HG03432 (cell line): ENCODE measurements at regions not wholly inside any gene's neighbourhood (a gene's known extent, or its start where the extent isn't known, plus 50 kb on each side); places are given as distances from the start of the nearest gene placed in this dataset.

Source experiments
- ATAC-seq: cut with Tn5 transposase; IDR thresholded peaks from one replicate; pipeline ENCODE4 v1.9.1; 2021; ENCODE audit warnings: mild to moderate bottlenecking, moderate library complexity; ENCODE audit not compliant: unreplicated experiment

- ATAC-seq, result no peak
These were observed 648.4 kb upstream of the HTR2C start for GRCh38 chrX:113935518-113935917.

DNA sequence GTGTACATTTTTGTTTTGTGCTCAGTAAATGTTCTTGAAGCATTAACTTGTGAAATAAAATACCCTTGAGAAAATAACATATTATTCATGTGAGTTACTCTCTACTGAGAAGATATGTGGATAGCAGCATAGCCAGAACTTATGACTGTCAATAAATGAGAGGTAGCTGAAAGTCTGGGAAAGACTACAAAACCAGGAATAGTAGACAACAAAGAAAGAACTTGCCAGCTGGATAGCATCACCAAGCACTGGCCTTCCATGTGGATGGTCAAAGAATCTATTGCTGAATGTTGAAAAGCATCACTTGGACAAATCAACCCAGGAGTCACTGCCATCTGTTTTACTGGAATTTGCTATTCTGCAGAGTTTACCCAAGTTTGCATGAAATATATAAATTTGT is 650.0 kb upstream of the HTR2C start:
- no peak for ATAC-seq

GRCh38 chrX:113929004-113929403 is 654.9 kb upstream of the HTR2C start:
- ATAC-seq, result no peak

- peak; percentile 59 for ATAC-seq
These were observed 663.2 kb upstream of the HTR2C start for GRCh38 chrX:113920661-113921060.

GRCh38 chrX:113919387-113919786 is 664.5 kb upstream of the HTR2C start:
- no peak for ATAC-seq

DNA sequence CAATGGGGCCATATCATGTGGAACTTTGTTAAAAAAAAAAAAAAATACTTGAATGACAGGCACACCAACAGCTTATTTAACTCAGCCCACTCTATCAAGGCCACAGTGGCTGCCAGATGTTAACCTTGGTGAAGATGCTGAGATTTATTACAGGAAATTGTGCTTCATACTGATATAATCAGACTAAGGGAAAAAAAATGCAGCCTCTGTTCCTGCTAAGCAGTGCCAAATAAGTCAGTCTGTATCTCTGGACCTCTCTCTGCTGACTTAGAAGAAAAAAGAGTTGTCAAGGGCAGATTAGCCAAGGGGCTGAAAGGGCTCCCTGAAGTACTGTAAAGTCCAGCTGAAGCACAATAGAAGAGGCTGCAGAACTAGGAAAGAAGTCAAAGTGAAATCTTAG is 677.7 kb upstream of the HTR2C start:
- no peak for ATAC-seq

- no peak for ATAC-seq
These were observed 691.0 kb upstream of the HTR2C start for GRCh38 chrX:113892891-113893290.

GRCh38 chrX:113892401-113892800 is 691.5 kb upstream of the HTR2C start:
- ATAC-seq, result no peak

DNA sequence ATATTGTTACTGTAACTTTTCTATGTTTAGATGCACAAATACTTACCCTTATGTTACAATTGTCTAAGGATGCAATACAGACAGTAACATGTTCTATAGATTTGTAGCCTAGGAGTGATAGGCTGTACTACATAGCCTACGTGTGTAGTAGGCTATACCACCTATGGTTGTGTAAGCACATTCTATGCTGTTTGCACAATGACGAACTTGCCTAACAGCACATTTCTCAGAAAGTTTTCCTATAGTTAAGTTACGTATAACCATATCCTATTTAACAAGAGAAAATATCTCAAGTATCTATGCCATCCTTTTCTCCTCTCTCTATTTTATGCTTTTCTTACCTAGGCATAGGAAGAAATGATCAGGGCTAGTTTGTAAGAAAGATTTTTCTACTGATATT is 710.8 kb upstream of the HTR2C start:
- no peak for ATAC-seq

DNA sequence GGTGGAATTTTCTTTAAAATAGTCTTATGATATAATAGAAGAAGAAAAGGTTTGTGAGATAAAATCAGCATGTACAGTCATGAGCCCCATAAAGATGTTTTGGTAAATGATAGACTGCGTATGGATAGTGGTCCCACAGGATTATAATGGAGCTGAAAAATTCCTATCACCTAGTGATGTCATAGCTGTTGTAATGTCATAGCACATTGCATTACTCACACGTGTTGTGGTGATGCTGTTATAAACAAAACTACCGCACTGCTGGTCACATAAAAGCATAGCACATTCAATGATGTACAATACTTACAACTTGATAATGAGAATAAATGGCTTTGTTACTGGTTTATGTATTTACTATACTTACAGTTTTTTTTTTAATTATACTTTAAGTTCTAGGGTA is 715.2 kb upstream of the HTR2C start:
- ATAC-seq, result no peak

DNA sequence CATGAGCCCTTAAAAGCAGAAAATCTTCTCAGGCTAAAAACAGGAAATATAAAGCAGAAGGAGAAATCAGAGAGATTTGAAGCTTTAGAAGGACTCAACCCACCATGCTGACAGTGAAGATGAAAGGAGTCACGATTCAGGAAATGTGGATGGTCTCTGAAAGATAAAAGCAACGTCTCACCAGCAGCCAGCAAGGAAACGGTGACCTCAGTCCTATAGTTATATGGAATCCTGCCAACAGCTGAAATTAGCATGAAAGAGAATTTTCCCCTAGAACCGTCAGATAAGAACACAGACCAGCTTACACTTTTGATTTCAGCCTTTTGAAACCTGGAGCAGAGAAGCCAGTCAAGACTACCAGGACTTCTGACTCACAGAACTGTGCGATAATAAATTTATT is 715.7 kb upstream of the HTR2C start:
- ATAC-seq, result no peak

GRCh38 chrX:113849408-113849807 is 734.5 kb upstream of the HTR2C start:
- no peak for ATAC-seq

DNA sequence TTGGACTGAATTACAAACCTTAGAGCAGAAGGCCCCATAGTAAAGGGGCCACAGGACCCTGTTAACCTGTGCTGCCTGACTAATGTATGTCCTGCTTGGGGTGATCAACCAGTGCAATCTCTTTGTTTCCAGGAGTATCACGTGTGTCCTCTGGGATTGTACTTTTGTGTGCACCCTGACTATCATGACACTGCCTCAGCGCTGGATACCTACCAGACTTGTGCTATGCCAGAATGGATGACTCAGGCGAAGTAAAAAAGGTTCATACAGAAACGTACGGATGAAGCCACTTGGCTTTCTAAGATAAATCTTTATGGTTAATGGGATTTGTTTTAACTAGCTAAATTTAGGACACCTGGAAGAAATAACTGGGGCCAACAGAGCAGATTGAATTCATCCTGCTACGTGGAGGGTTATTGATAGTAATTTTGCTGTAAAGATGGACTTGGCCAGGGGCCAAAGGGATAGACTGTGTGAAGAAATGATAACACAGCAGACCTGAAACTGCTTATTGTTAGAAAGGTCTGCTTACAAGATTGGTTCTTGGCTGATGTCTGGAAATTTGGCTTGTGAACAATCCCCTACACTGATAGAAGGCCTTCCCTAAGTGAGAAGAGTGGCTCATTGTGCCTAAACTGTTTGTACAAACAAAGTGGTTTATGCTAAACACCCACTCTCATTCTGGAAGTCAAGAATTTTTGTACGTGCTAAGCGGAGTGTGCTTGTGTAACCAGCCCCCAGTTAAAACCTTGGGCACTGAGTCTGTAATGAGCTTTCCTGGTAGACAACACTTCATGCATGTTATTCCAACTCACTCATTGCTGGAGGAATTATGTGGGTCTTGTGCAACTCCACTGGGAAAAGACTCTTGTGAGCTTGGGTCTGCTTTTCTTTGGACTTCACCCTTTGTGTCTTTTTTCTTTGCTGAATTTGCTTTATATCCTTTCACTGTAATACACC is 750.5 kb upstream of the HTR2C start:
- no peak for ATAC-seq

GRCh38 chrX:113828470-113828869 is 755.4 kb upstream of the HTR2C start:
- no peak for ATAC-seq

GRCh38 chrX:113818346-113818745 is 765.5 kb upstream of the HTR2C start:
- no peak for ATAC-seq

DNA sequence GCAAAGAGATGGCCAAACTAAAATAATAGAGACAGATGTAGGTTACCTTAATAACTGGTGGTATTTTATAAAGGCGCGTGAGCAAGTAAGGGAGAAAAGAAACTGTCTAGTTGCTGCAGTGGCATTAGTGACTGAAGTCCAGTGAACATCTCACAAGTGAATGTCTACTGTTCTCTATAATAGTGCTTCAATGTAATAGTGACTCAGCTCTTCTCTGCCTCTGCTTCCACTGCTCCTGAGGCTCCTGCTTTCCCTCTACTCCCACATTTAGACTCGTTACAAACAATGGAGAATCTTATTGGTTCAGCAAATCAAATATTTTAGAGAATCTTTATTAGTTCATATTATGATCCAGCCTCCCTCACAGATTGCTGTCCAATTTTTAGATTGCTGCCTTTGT is 779.1 kb upstream of the HTR2C start:
- ATAC-seq, result no peak

GRCh38 chrX:113804291-113804690 is 779.6 kb upstream of the HTR2C start:
- no peak for ATAC-seq

GRCh38 chrX:113802837-113803236 is 781.0 kb upstream of the HTR2C start:
- no peak for ATAC-seq

GRCh38 chrX:113800955-113801354 is 782.9 kb upstream of the HTR2C start:
- ATAC-seq, result no peak

DNA sequence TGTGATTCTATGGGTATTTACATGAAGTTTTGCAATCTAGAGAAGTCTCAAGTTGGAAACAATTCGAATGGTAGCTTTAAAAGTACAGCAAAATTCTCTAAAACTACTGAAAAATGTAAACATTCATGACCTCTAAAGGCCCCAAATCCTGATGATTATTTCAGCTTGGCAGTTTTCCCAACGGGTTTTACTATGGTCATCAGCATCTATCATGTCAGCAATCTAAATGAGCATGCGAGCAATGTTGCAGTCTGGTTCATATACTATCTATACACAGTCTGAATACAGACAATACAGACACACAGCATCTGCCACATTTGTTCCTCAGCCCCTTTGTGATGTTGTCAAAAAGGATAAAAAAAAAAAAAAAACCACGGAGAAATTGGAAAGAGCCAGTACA is 790.3 kb upstream of the HTR2C start:
- ATAC-seq, result no peak

GRCh38 chrX:113790987-113791386 is 792.9 kb upstream of the HTR2C start:
- ATAC-seq, result no peak

GRCh38 chrX:113784754-113785153 is 799.1 kb upstream of the HTR2C start:
- ATAC-seq, result peak; percentile 69

- no peak for ATAC-seq
These were observed 813.1 kb upstream of the HTR2C start for GRCh38 chrX:113770806-113771205.
